NB4 (cell line): ENCODE measurements at regions not wholly inside any gene's neighbourhood (a gene's known extent, or its start where the extent isn't known, plus 50 kb on each side); places are given as distances from the start of the nearest gene placed in this dataset.

Source experiments
- MYC ChIP-seq: IDR thresholded peaks from 2 replicates; pipeline ENCODE4 v1.6.1; 2011; ENCODE audit warnings: low read depth, low read length
- POLR2A ChIP-seq: IDR thresholded peaks from 2 replicates; pipeline ENCODE4 v1.6.1; 2011; ENCODE audit warnings: mild to moderate bottlenecking; ENCODE audit not compliant: insufficient read length; ENCODE audit errors: extremely low read depth
- TF ChIP-seq, protein P1 (sequence below): IDR thresholded peaks from one replicate; pipeline ENCODE4 v1.5.1; 2012; ENCODE audit warnings: low read depth, low read length
- TF ChIP-seq, protein P2 (sequence below): IDR thresholded peaks from 2 replicates; pipeline ENCODE4 v1.6.1; 2011; ENCODE audit warnings: low read depth, low read length

GRCh38 chr4:31366041-31366440, 645.9 kb downstream of the PCDH7 start:
- no peak for TF ChIP-seq POLR2A
- TF ChIP-seq, protein P1, sequence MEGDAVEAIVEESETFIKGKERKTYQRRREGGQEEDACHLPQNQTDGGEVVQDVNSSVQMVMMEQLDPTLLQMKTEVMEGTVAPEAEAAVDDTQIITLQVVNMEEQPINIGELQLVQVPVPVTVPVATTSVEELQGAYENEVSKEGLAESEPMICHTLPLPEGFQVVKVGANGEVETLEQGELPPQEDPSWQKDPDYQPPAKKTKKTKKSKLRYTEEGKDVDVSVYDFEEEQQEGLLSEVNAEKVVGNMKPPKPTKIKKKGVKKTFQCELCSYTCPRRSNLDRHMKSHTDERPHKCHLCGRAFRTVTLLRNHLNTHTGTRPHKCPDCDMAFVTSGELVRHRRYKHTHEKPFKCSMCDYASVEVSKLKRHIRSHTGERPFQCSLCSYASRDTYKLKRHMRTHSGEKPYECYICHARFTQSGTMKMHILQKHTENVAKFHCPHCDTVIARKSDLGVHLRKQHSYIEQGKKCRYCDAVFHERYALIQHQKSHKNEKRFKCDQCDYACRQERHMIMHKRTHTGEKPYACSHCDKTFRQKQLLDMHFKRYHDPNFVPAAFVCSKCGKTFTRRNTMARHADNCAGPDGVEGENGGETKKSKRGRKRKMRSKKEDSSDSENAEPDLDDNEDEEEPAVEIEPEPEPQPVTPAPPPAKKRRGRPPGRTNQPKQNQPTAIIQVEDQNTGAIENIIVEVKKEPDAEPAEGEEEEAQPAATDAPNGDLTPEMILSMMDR, result no peak
- TF ChIP-seq, protein P2, sequence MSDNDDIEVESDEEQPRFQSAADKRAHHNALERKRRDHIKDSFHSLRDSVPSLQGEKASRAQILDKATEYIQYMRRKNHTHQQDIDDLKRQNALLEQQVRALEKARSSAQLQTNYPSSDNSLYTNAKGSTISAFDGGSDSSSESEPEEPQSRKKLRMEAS, result no peak
- no peak for TF ChIP-seq MYC
